IMR-90 (cell line): ENCODE measurements at regions not wholly inside any gene's neighbourhood (a gene's known extent, or its start where the extent isn't known, plus 50 kb on each side); places are given as distances from the start of the nearest gene placed in this dataset.

ENCODE experiments used
- ATAC-seq: fragments of 200-7000 bp; cut with Tn5 transposase; 2 replicates; pipeline ENCODE4 v1.9.1; 2020; ENCODE audit warnings: low read depth, mild to moderate bottlenecking, moderate library complexity
- BruUV-seq: library from RNA; stranded (reverse); fragments of 400-500 nt; replicated peaks from 2 replicates; lab custom pipeline; 2021; lab: Mats Ljungman, UMichigan
- CTCF ChIA-PET: fragments of 300-600 bp; formaldehyde crosslinking; extraction: SDS; loops from one replicate; lab custom pipeline; 2021; ENCODE audit warnings: antibody characterized with exemption; lab: Yijun Ruan, JAX
- POLR2A ChIA-PET: fragments of 300-600 bp; sonication (Branson Sonifier 250); formaldehyde crosslinking; loops from one replicate; lab custom pipeline; 2022; ENCODE audit warnings: antibody characterized with exemption; ENCODE audit not compliant: unreplicated experiment; lab: Charles Lee
- DNase-seq: peaks from one replicate; pipeline ENCODE4 v3.0.0; 2013
- H2AFZ ChIP-seq: replicated peaks from 2 replicates; pipeline ENCODE3; 2013; ENCODE audit warnings: low read length, mild to moderate bottlenecking; ENCODE audit not compliant: poor library complexity
- H2AK5ac ChIP-seq: 2 replicates; pipeline ENCODE4 v1.6.1; 2013; ENCODE audit warnings: low read depth, low read length, inconsistent platforms
- H2AK9ac ChIP-seq: replicated peaks from 2 replicates; pipeline ENCODE3; 2013; ENCODE audit warnings: mild to moderate bottlenecking, low read depth, low read length, moderate library complexity; ENCODE audit not compliant: poor library complexity
- H2BK120ac ChIP-seq: 2 replicates; pipeline ENCODE4 v1.6.1; 2013; ENCODE audit warnings: low read depth, low read length, inconsistent platforms
- H2BK15ac ChIP-seq: 3 replicates; pipeline ENCODE4 v1.6.1; 2013; ENCODE audit warnings: low read depth, low read length, inconsistent platforms
- H2BK20ac ChIP-seq: 2 replicates; pipeline ENCODE4 v1.6.1; 2013; ENCODE audit warnings: low read depth, mild to moderate bottlenecking, inconsistent platforms, low read length, moderate library complexity
- H2BK5ac ChIP-seq: 2 replicates; pipeline ENCODE4 v1.6.1; 2013; ENCODE audit warnings: mild to moderate bottlenecking, low read depth, low read length, inconsistent platforms; ENCODE audit not compliant: poor library complexity, severe bottlenecking
- H3K14ac ChIP-seq: replicated peaks from 2 replicates; pipeline ENCODE4 v1.6.1; 2013; ENCODE audit warnings: low read depth, low read length, inconsistent platforms
- H3K18ac ChIP-seq: 2 replicates; pipeline ENCODE4 v1.6.1; 2013; ENCODE audit warnings: low read depth, low read length, control low read depth
- H3K23ac ChIP-seq: 2 replicates; pipeline ENCODE4 v1.6.1; 2013; ENCODE audit warnings: low read depth, low read length, inconsistent platforms
- H3K27ac ChIP-seq: 2 replicates; pipeline ENCODE4 v1.5.1; 2013; ENCODE audit warnings: mild to moderate bottlenecking, control low read depth, low read length; ENCODE audit not compliant: insufficient read depth
- H3K27me3 ChIP-seq: 2 replicates; pipeline ENCODE4 v1.6.1; 2013; ENCODE audit warnings: low read length; ENCODE audit not compliant: control insufficient read depth, insufficient read depth
- H3K36me3 ChIP-seq: 2 replicates; pipeline ENCODE4 v1.6.1; 2013; ENCODE audit warnings: low read length, mixed read lengths; ENCODE audit not compliant: control insufficient read depth, insufficient read depth
- H3K4ac ChIP-seq: 2 replicates; pipeline ENCODE4 v1.6.1; 2013; ENCODE audit warnings: low read depth, low read length, inconsistent platforms
- H3K4me1 ChIP-seq: 2 replicates; pipeline ENCODE4 v1.6.1; 2013; ENCODE audit warnings: low read length, mixed read lengths; ENCODE audit not compliant: control insufficient read depth, insufficient read depth
- H3K4me2 ChIP-seq: 2 replicates; pipeline ENCODE4 v1.6.1; 2013; ENCODE audit warnings: low read depth, mild to moderate bottlenecking, control low read depth, low read length, moderate library complexity
- H3K4me3 ChIP-seq: 2 replicates; pipeline ENCODE4 v1.5.1; 2013; ENCODE audit warnings: low read depth, mild to moderate bottlenecking, control low read depth, low read length, moderate library complexity; ENCODE audit not compliant: insufficient read depth
- H3K56ac ChIP-seq: 2 replicates; pipeline ENCODE4 v1.6.1; 2013; ENCODE audit warnings: low read length, inconsistent platforms; ENCODE audit not compliant: insufficient read depth; ENCODE audit errors: extremely low read depth
- H3K79me1 ChIP-seq, 2 experiments: 2 replicates each; pipeline ENCODE4 v1.6.1; 2013; ENCODE audit warnings: low read length in 2 of 2, inconsistent platforms in 1 of 2, low read depth in 1 of 2
- H3K9ac ChIP-seq: 2 replicates; pipeline ENCODE4 v1.6.1; 2013; ENCODE audit warnings: low read depth, low read length, control low read depth
- H3K9me1 ChIP-seq: 2 replicates; pipeline ENCODE4 v1.6.1; 2013; ENCODE audit warnings: low read length, inconsistent platforms; ENCODE audit not compliant: insufficient read depth
- H3K9me3 ChIP-seq: 2 replicates; pipeline ENCODE4 v1.6.1; 2013; ENCODE audit warnings: low read length; ENCODE audit not compliant: control insufficient read depth, insufficient read depth
- H4K20me1 ChIP-seq: 2 replicates; pipeline ENCODE4 v1.6.1; 2013; ENCODE audit warnings: low read length, inconsistent platforms; ENCODE audit not compliant: insufficient read depth
- H4K5ac ChIP-seq: 2 replicates; pipeline ENCODE4 v1.6.1; 2013; ENCODE audit warnings: mild to moderate bottlenecking, low read depth, low read length, control low read depth
- H4K8ac ChIP-seq, 2 experiments: 2 replicates each; pipeline ENCODE4 v1.6.1; 2013; ENCODE audit warnings: low read depth in 2 of 2, low read length in 2 of 2, control low read depth in 1 of 2, inconsistent platforms in 1 of 2
- H4K91ac ChIP-seq: 2 replicates; pipeline ENCODE4 v1.6.1; 2013; ENCODE audit warnings: low read depth, low read length, inconsistent platforms; ENCODE audit not compliant: insufficient read depth
- BHLHE40 ChIP-seq: fragments of 150-350 bp; IDR thresholded peaks from 2 replicates; pipeline ENCODE4 v1.6.1; 2016; ENCODE audit warnings: mild to moderate bottlenecking, low read depth, low read length
- CEBPB ChIP-seq: IDR thresholded peaks from 2 replicates; pipeline ENCODE4 v1.6.1; 2012; ENCODE audit warnings: low read depth, low read length, improper control_type of control experiment
- CHD1 ChIP-seq: IDR thresholded peaks from 2 replicates; pipeline ENCODE4 v1.6.1; 2012; ENCODE audit warnings: low read depth, low read length, improper control_type of control experiment
- CTCF ChIP-seq: conservative IDR thresholded peaks from 2 replicates; pipeline ENCODE4 v1.5.1; 2012; ENCODE audit warnings: mild to moderate bottlenecking, low read depth, low read length, improper control_type of control experiment
- FOS ChIP-seq: fragments of 150-350 bp; IDR thresholded peaks from 2 replicates; pipeline ENCODE4 v1.6.1; 2016; ENCODE audit warnings: low read depth, low read length
- MAFK ChIP-seq: IDR thresholded peaks from 2 replicates; pipeline ENCODE4 v1.6.1; 2012; ENCODE audit warnings: low read depth, low read length, improper control_type of control experiment
- MAZ ChIP-seq: IDR thresholded peaks from 2 replicates; pipeline ENCODE4 v1.6.1; 2012; ENCODE audit warnings: low read depth, mild to moderate bottlenecking, low read length, improper control_type of control experiment, moderate library complexity, borderline replicate concordance
- MXI1 ChIP-seq: IDR thresholded peaks from 2 replicates; pipeline ENCODE4 v1.6.1; 2012; ENCODE audit warnings: low read depth, mild to moderate bottlenecking, low read length, moderate library complexity, borderline replicate concordance
- NFE2L2 ChIP-seq: fragments of 150-350 bp; IDR thresholded peaks from 2 replicates; pipeline ENCODE4 v1.6.1; 2016; ENCODE audit warnings: low read depth, mild to moderate bottlenecking, low read length
- POLR2A ChIP-seq: IDR thresholded peaks from 2 replicates; pipeline ENCODE4 v1.6.1; 2012; ENCODE audit warnings: mild to moderate bottlenecking, low read depth, low read length
- RAD21 ChIP-seq: IDR thresholded peaks from 2 replicates; pipeline ENCODE4 v1.6.1; 2012; ENCODE audit warnings: low read length, improper control_type of control experiment
- RCOR1 ChIP-seq: IDR thresholded peaks from 2 replicates; pipeline ENCODE4 v1.6.1; 2012; ENCODE audit warnings: mild to moderate bottlenecking, low read length, improper control_type of control experiment; ENCODE audit not compliant: insufficient replicate concordance
- RFX5 ChIP-seq: IDR thresholded peaks from 2 replicates; pipeline ENCODE4 v1.8.0; 2012; ENCODE audit warnings: low read depth, mild to moderate bottlenecking, low read length, moderate library complexity
- SMC3 ChIP-seq: fragments of 150-350 bp; IDR thresholded peaks from 2 replicates; pipeline ENCODE4 v1.6.1; 2016; ENCODE audit warnings: low read depth, mild to moderate bottlenecking, antibody characterized with exemption, low read length, moderate library complexity
- WGBS, 2 experiments: methylation state at CpG; one replicate each; pipeline versions ENCODE4 v1.1.5 to v1.1.7; 2013; ENCODE audit warnings: missing lambda C conversion rate in 2 of 2; ENCODE audit not compliant: insufficient read length in 1 of 2; ENCODE audit errors: extremely low coverage in 2 of 2; 5-methylcytosine and 5-hydroxymethylcytosine counted together
- dilution Hi-C: fragments of 300-500 bp; cut with HindIII; formaldehyde crosslinking; loops from one replicate; pipeline ENCODE4 v1.14.3; 2018; ENCODE audit warnings: low sequenced_read_pairs; ENCODE audit not compliant: unreplicated experiment
- in situ Hi-C: fragments of 300-500 bp; cut with MboI; formaldehyde crosslinking; loops from 3 replicates; pipeline ENCODE4 v1.14.3; 2019; ENCODE audit warnings: low sequenced_read_pairs, inconsistent platforms, mixed read lengths
- intact Hi-C: fragments of 100-400 bp; cut with micrococcal nuclease; formaldehyde crosslinking; loops from 2 replicates; pipeline ENCODE4 v1.10.0; 2022
- TF ChIP-seq, protein P1 (sequence below): fragments of 150-350 bp; IDR thresholded peaks from 2 replicates; pipeline ENCODE4 v1.6.1; 2017; ENCODE audit warnings: mild to moderate bottlenecking, antibody characterized with exemption, low read length, low read depth
- TF ChIP-seq, protein P2 (sequence below): fragments of 150-350 bp; IDR thresholded peaks from 2 replicates; pipeline ENCODE4 v1.6.1; 2016; ENCODE audit warnings: low read depth, mild to moderate bottlenecking, low read length, moderate library complexity, borderline replicate concordance

- no peaks in the 10 kb centered on the region for H3K9me1 ChIP-seq
- H4K5ac ChIP-seq = no peak overlapping the region
- ATAC-seq (no peak), DNase-seq (no peak)
- WGBS, 2 experiments = 0% methylated on average over 1 of the region's 5 CpGs; no CpG with 5 or more reads in 1 of the 2 experiments
- H3K56ac ChIP-seq = no peak overlapping the region
- no peak overlapping the region for H3K4me3 ChIP-seq
- H3K23ac ChIP-seq = no peak overlapping the region
- no peak overlapping the region for H2BK120ac ChIP-seq
- BruUV-seq = no TSS peak
- no peak overlapping the region for H2BK20ac ChIP-seq
- H3K4me1 ChIP-seq = no peaks in the 10 kb centered on the region
- no peak overlapping the region for H3K18ac ChIP-seq
- no peaks in the 10 kb centered on the region for H3K79me1 ChIP-seq
- intact Hi-C loops (no loop called here), in situ Hi-C loops (no loop called here), dilution Hi-C loops (no loop called here)
- no peak overlapping the region for H3K4me2 ChIP-seq
- POLR2A ChIA-PET = no interaction called here
- H2BK15ac ChIP-seq = no peak overlapping the region
- H4K20me1 ChIP-seq = no peaks in the 10 kb centered on the region
- no peak overlapping the region for H3K4ac ChIP-seq
- H2BK5ac ChIP-seq = no peak overlapping the region
- no peak overlapping the region for H3K27ac ChIP-seq
- H3K9ac ChIP-seq = no peak overlapping the region
- TF ChIP-seq, protein P1, sequence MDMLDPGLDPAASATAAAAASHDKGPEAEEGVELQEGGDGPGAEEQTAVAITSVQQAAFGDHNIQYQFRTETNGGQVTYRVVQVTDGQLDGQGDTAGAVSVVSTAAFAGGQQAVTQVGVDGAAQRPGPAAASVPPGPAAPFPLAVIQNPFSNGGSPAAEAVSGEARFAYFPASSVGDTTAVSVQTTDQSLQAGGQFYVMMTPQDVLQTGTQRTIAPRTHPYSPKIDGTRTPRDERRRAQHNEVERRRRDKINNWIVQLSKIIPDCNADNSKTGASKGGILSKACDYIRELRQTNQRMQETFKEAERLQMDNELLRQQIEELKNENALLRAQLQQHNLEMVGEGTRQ = no peak
- TF ChIP-seq, protein P2, sequence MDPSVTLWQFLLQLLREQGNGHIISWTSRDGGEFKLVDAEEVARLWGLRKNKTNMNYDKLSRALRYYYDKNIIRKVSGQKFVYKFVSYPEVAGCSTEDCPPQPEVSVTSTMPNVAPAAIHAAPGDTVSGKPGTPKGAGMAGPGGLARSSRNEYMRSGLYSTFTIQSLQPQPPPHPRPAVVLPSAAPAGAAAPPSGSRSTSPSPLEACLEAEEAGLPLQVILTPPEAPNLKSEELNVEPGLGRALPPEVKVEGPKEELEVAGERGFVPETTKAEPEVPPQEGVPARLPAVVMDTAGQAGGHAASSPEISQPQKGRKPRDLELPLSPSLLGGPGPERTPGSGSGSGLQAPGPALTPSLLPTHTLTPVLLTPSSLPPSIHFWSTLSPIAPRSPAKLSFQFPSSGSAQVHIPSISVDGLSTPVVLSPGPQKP = no peak
- TF ChIP-seq CEBPB (no peak), CTCF (no peak), MAFK (no peak), FOS (no peak), BHLHE40 (no peak), RFX5 (no peak), SMC3 (no peak), MAZ (no peak), RCOR1 (no peak), MXI1 (no peak), NFE2L2 (no peak), POLR2A (no peak), CHD1 (no peak), RAD21 (no peak)
- no peak overlapping the region for H2AK9ac ChIP-seq
- H3K9me3 ChIP-seq = no peaks in the 10 kb centered on the region
- CTCF ChIA-PET = no interaction called here
- no peaks in the 10 kb centered on the region for H3K27me3 ChIP-seq
- H2AFZ ChIP-seq = no peak overlapping the region
- no peak overlapping the region for H2AK5ac ChIP-seq
- H4K91ac ChIP-seq = no peak overlapping the region
- H3K14ac ChIP-seq = no peak overlapping the region
- H4K8ac ChIP-seq = no peak overlapping the region
- H3K36me3 ChIP-seq = no peaks in the 10 kb centered on the region
Observed at GRCh38 chr20:57053067-57053466, 213.4 kb downstream of the BMP7 start.
